ENCODE measurements at regions not wholly inside any gene's neighbourhood (a gene's known extent, or its start where the extent isn't known, plus 50 kb on each side); places are given as distances from the start of the nearest gene placed in this dataset.
A peak's percentile ranks its signal among the peaks of the same experiment; 100 is the strongest.

GRCh38 chr5:111998871-111999270 is 241.9 kb upstream of the NREP start:
- TF ChIP-seq Cebpa-rat (IDR thresholded peaks at IDR 0.05), result no peak
- no peaks in the 10 kb centered on the region; a peak in 1 of 20 replicates for H3K4me1 ChIP-seq

GRCh38 chr5:111997711-111998110 is 240.7 kb upstream of the NREP start:
- H3K36me3 ChIP-seq, result no peaks in the 10 kb centered on the region
- H3K27ac ChIP-seq, result no peak overlapping the region
- no peak overlapping the region for H3K4me2 ChIP-seq
- peaks cover 0 to 6% (median 0%) of the 10 kb centered on the region in 11 experiments; a peak in 1 of 22 replicates for H3K9me3 ChIP-seq (replicated peaks in 1 of 11)
- no peaks in the 10 kb centered on the region; a peak in 1 of 20 replicates for H3K4me1 ChIP-seq
- no peak for TF ChIP-seq Cebpa-rat (IDR thresholded peaks at IDR 0.05)
- H3K9ac ChIP-seq, result no peak overlapping the region
- H3K4me3 ChIP-seq, result no peak overlapping the region
- no peaks in the 10 kb centered on the region for H4K20me1 ChIP-seq
- H3K27me3 ChIP-seq, result no peaks in the 10 kb centered on the region

More at GRCh38 chr5:111998871-111999270, 241.9 kb upstream of the NREP start:
- Histone ChIP-seq H3K4me3 (no peak overlapping the region), H3K27me3 (no peaks in the 10 kb centered on the region), H3K36me3 (no peaks in the 10 kb centered on the region), H4K20me1 (no peaks in the 10 kb centered on the region), H3K9ac (no peak overlapping the region), H3K4me2 (no peak overlapping the region), H3K9me3 (replicated peaks in 1 of 11) (no peaks in the 10 kb centered on the region), H3K27ac (no peak overlapping the region)

GRCh38 chr5:111997308-111997707 is 240.3 kb upstream of the NREP start:
- no peak overlapping the region for H3K4me3 ChIP-seq
- no peaks in the 10 kb centered on the region; a peak in 1 of 20 replicates for H3K4me1 ChIP-seq
- peaks cover 0 to 8% (median 0%) of the 10 kb centered on the region in 11 experiments; a peak in 1 of 22 replicates for H3K9me3 ChIP-seq (replicated peaks in 1 of 11)
- no peak overlapping the region for H3K27ac ChIP-seq
- TF ChIP-seq Cebpa-rat (IDR thresholded peaks at IDR 0.05), result no peak
- H3K4me2 ChIP-seq, result no peak overlapping the region
- no peak overlapping the region for H3K9ac ChIP-seq
- no peaks in the 10 kb centered on the region for H3K27me3 ChIP-seq
- no peaks in the 10 kb centered on the region for H4K20me1 ChIP-seq
- no peaks in the 10 kb centered on the region for H3K36me3 ChIP-seq

- Histone ChIP-seq H3K4me1 (no peaks in the 10 kb centered on the region; a peak in 1 of 20 replicates), H3K27me3 (no peaks in the 10 kb centered on the region), H3K27ac (no peak overlapping the region), H3K4me3 (no peak overlapping the region), H3K9ac (no peak overlapping the region), H3K36me3 (no peaks in the 10 kb centered on the region), H3K9me3 (replicated peaks in 1 of 11) (peaks cover 0 to 8% (median 0%) of the 10 kb centered on the region in 11 experiments; a peak in 1 of 22 replicates), H4K20me1 (no peaks in the 10 kb centered on the region), H3K4me2 (no peak overlapping the region)
- no peak for TF ChIP-seq Cebpa-rat (IDR thresholded peaks at IDR 0.05)
These were observed 239.6 kb upstream of the NREP start for GRCh38 chr5:111996574-111996973.

GRCh38 chr5:111995701-111996100 is 238.7 kb upstream of the NREP start:
- H3K4me1 ChIP-seq, result no peaks in the 10 kb centered on the region; a peak in 1 of 20 replicates
- H3K4me2 ChIP-seq, result no peak overlapping the region
- no peaks in the 10 kb centered on the region for H3K36me3 ChIP-seq
- peaks cover 0 to 8% (median 0%) of the 10 kb centered on the region in 11 experiments; a peak in 1 of 22 replicates for H3K9me3 ChIP-seq (replicated peaks in 1 of 11)
- H3K27me3 ChIP-seq, result no peaks in the 10 kb centered on the region
- H3K9ac ChIP-seq, result no peak overlapping the region
- H4K20me1 ChIP-seq, result no peaks in the 10 kb centered on the region
- no peak overlapping the region for H3K27ac ChIP-seq
- no peak overlapping the region for H3K4me3 ChIP-seq
- no peak for TF ChIP-seq Cebpa-rat (IDR thresholded peaks at IDR 0.05)

GRCh38 chr5:111993242-111993641 is 236.2 kb upstream of the NREP start:
- no peak overlapping the region for H3K4me2 ChIP-seq
- H4K20me1 ChIP-seq, result no peaks in the 10 kb centered on the region
- H3K4me1 ChIP-seq, result no peaks in the 10 kb centered on the region; a peak in 1 of 20 replicates
- no peaks in the 10 kb centered on the region for H3K36me3 ChIP-seq
- no peaks in the 10 kb centered on the region for H3K27me3 ChIP-seq
- no peak for TF ChIP-seq Cebpa-rat (IDR thresholded peaks at IDR 0.05)
- no peak overlapping the region for H3K9ac ChIP-seq
- H3K4me3 ChIP-seq, result no peak overlapping the region
- peaks cover 0 to 8% (median 0%) of the 10 kb centered on the region in 11 experiments; a peak in 1 of 22 replicates for H3K9me3 ChIP-seq (replicated peaks in 1 of 11)
- H3K27ac ChIP-seq, result no peak overlapping the region

- H3K27me3 ChIP-seq, result no peaks in the 10 kb centered on the region
- TF ChIP-seq Cebpa-rat (IDR thresholded peaks at IDR 0.05), result no peak
- H3K4me3 ChIP-seq, result no peak overlapping the region
- peaks cover 5 to 12% (median 7%) of the 10 kb centered on the region in 10 experiments; a peak in 15 of 20 replicates for H3K4me1 ChIP-seq
- no peak overlapping the region for H3K9ac ChIP-seq
- peak overlapping the region in 10 of 11 experiments; percentile 1 to 45 (median 16); a peak in 12 of 22 replicates for H3K4me2 ChIP-seq
- no peaks in the 10 kb centered on the region for H4K20me1 ChIP-seq
- no peaks in the 10 kb centered on the region; a peak in 3 of 22 replicates for H3K9me3 ChIP-seq (replicated peaks in 1 of 11)
- no peaks in the 10 kb centered on the region for H3K36me3 ChIP-seq
- H3K27ac ChIP-seq, result no peak overlapping the region
These were observed 227.1 kb upstream of the NREP start for GRCh38 chr5:111984044-111984443.

GRCh38 chr5:111983459-111983858 is 226.5 kb upstream of the NREP start:
- no peak for TF ChIP-seq Cebpa-rat (IDR thresholded peaks at IDR 0.05)
- H4K20me1 ChIP-seq, result no peaks in the 10 kb centered on the region
- H3K4me2 ChIP-seq, result peak overlapping the region in 3 of 11 experiments; percentile 9 to 45 (median 9); a peak in 1 of 22 replicates
- no peaks in the 10 kb centered on the region for H3K27me3 ChIP-seq
- H3K27ac ChIP-seq, result no peak overlapping the region
- H3K9me3 ChIP-seq (replicated peaks in 1 of 11), result no peaks in the 10 kb centered on the region; a peak in 3 of 22 replicates
- peaks cover 5 to 12% (median 7%) of the 10 kb centered on the region in 10 experiments; a peak in 15 of 20 replicates for H3K4me1 ChIP-seq
- H3K9ac ChIP-seq, result no peak overlapping the region
- no peak overlapping the region for H3K4me3 ChIP-seq
- H3K36me3 ChIP-seq, result no peaks in the 10 kb centered on the region

- H3K9ac ChIP-seq, result no peak overlapping the region
These were observed 220.4 kb upstream of the NREP start for GRCh38 chr5:111977436-111977829.

More at GRCh38 chr5:111977436-111977829, 220.4 kb upstream of the NREP start:
- H3K9me3 ChIP-seq (replicated peaks in 1 of 11), result no peaks in the 10 kb centered on the region; a peak in 2 of 22 replicates
- no peak overlapping the region for H3K4me3 ChIP-seq
- no peak for TF ChIP-seq Cebpa-rat (IDR thresholded peaks at IDR 0.05)
- H4K20me1 ChIP-seq, result no peaks in the 10 kb centered on the region
- H3K27ac ChIP-seq, result no peak overlapping the region
- H3K4me2 ChIP-seq, result no peak overlapping the region
- H3K4me1 ChIP-seq, result no peaks in the 10 kb centered on the region
- no peaks in the 10 kb centered on the region for H3K36me3 ChIP-seq
- H3K27me3 ChIP-seq, result no peaks in the 10 kb centered on the region
